Hepatocyte (in vitro differentiated cells): ENCODE measurements at regions not wholly inside any gene's neighbourhood (a gene's known extent, or its start where the extent isn't known, plus 50 kb on each side); places are given as distances from the start of the nearest gene placed in this dataset.
A peak's percentile ranks its signal among the peaks of the same experiment; 100 is the strongest.

Experiments used
- DNase-seq: peaks from one replicate; pipeline ENCODE4 v3.0.0-alpha.2; 2016; ENCODE audit warnings: low spot score
- H2AFZ ChIP-seq: fragments of 200-600 bp; sonication (generic); 2 replicates; pipeline ENCODE4 v1.6.0; 2016; ENCODE audit warnings: antibody characterized with exemption, mild to moderate bottlenecking
- H3K27ac ChIP-seq: fragments of 200-600 bp; sonication (generic); 2 replicates; pipeline ENCODE4 v1.5.1; 2016; ENCODE audit warnings: mild to moderate bottlenecking
- H3K27me3 ChIP-seq: fragments of 200-600 bp; sonication (generic); 2 replicates; pipeline ENCODE4 v1.6.1; 2016
- H3K36me3 ChIP-seq: fragments of 200-600 bp; sonication (generic); replicated peaks from 2 replicates; pipeline ENCODE4 v1.5.1; 2016; ENCODE audit warnings: low read depth; ENCODE audit not compliant: insufficient read depth
- H3K4me1 ChIP-seq: fragments of 200-600 bp; sonication (generic); 2 replicates; pipeline ENCODE4 v1.5.1; 2016; ENCODE audit warnings: mild to moderate bottlenecking, moderate library complexity; ENCODE audit not compliant: insufficient read depth
- H3K4me2 ChIP-seq: fragments of 200-600 bp; sonication (generic); 2 replicates; pipeline ENCODE4 v1.6.0; 2016
- H3K4me3 ChIP-seq: fragments of 200-600 bp; sonication (generic); 2 replicates; pipeline ENCODE4 v1.5.1; 2016; ENCODE audit warnings: mild to moderate bottlenecking
- H3K79me2 ChIP-seq: fragments of 200-600 bp; sonication (generic); 2 replicates; pipeline ENCODE4 v1.6.0; 2017; ENCODE audit warnings: mild to moderate bottlenecking
- H3K9me2 ChIP-seq: fragments of 200-600 bp; sonication (generic); replicated peaks from 2 replicates; pipeline ENCODE4 v1.6.0; 2017; ENCODE audit warnings: mild to moderate bottlenecking; ENCODE audit not compliant: insufficient read depth
- H3K9me3 ChIP-seq: fragments of 200-600 bp; sonication (generic); 2 replicates; pipeline ENCODE4 v1.5.1; 2016; ENCODE audit warnings: low read depth, mild to moderate bottlenecking
- H4K20me1 ChIP-seq: fragments of 200-600 bp; sonication (generic); 2 replicates; pipeline ENCODE4 v1.6.0; 2016; ENCODE audit warnings: mild to moderate bottlenecking; ENCODE audit not compliant: insufficient read depth, poor library complexity, severe bottlenecking
- EZH2 ChIP-seq: fragments of 200-600 bp; sonication (generic); IDR thresholded peaks from 2 replicates; pipeline ENCODE4 v1.6.1; 2016; ENCODE audit warnings: antibody characterized with exemption, mild to moderate bottlenecking, borderline replicate concordance
- EZH2phosphoT487 ChIP-seq: fragments of 200-600 bp; sonication (generic); IDR thresholded peaks from one replicate; pipeline ENCODE4 v1.6.1; 2018; ENCODE audit warnings: antibody characterized with exemption, mild to moderate bottlenecking, low read depth, moderate library complexity; ENCODE audit not compliant: unreplicated experiment, severe bottlenecking
- WGBS: methylation state at CpG from one replicate; pipeline ENCODE4 v1.1.6; 2016; ENCODE audit warnings: low lambda C conversion rate; ENCODE audit errors: missing lambda C conversion rate; 5-methylcytosine and 5-hydroxymethylcytosine counted together
- TF ChIP-seq, protein P1 (sequence below): fragments of 200-600 bp; sonication (generic); IDR thresholded peaks from 2 replicates; pipeline ENCODE4 v1.5.1; 2016; ENCODE audit warnings: antibody characterized with exemption, mild to moderate bottlenecking; ENCODE audit not compliant: poor library complexity

DNA sequence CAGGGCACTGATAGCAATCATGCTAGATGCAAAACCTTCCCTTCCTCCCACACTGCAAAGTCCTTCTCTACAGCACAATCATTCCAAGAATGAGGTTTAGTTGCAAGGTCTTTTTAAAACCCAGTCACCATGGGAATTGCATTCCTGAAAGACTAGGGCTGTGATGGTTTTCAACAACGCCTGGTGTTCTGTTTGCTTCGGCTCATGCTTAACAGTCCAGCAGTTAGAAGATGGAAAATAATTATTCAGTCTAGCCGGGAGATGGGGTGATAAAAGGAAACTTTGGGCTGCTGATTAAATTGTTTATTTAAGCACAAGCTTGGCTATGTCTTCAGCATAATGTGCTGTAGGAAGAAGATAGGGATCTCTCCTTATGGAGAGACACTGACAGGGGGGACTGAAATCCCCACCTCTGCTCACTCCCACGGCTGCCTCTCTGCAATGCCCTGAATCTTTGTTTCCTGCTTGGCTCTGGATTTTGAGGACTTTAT, 211.4 kb downstream of the MID1IP1 start:
- Histone ChIP-seq H3K79me2 (no peaks in the 10 kb centered on the region), H3K27me3 (no peaks in the 10 kb centered on the region), H4K20me1 (no peaks in the 10 kb centered on the region), H2AFZ (no peak overlapping the region), H3K4me1 (peaks cover 10% of the 10 kb centered on the region), H3K36me3 (no peaks in the 10 kb centered on the region), H3K9me2 (no peaks in the 10 kb centered on the region), H3K27ac (peak overlapping the region; percentile 29), H3K4me2 (peak overlapping the region; percentile 49), H3K9me3 (no peaks in the 10 kb centered on the region), H3K4me3 (no peak overlapping the region)
- no peak for DNase-seq
- 27% methylated on average over 4 of the region's 4 CpGs for WGBS
- TF ChIP-seq EZH2 (no peak), EZH2phosphoT487 (no peak)
- TF ChIP-seq, protein P1, sequence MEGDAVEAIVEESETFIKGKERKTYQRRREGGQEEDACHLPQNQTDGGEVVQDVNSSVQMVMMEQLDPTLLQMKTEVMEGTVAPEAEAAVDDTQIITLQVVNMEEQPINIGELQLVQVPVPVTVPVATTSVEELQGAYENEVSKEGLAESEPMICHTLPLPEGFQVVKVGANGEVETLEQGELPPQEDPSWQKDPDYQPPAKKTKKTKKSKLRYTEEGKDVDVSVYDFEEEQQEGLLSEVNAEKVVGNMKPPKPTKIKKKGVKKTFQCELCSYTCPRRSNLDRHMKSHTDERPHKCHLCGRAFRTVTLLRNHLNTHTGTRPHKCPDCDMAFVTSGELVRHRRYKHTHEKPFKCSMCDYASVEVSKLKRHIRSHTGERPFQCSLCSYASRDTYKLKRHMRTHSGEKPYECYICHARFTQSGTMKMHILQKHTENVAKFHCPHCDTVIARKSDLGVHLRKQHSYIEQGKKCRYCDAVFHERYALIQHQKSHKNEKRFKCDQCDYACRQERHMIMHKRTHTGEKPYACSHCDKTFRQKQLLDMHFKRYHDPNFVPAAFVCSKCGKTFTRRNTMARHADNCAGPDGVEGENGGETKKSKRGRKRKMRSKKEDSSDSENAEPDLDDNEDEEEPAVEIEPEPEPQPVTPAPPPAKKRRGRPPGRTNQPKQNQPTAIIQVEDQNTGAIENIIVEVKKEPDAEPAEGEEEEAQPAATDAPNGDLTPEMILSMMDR: no peak

DNA sequence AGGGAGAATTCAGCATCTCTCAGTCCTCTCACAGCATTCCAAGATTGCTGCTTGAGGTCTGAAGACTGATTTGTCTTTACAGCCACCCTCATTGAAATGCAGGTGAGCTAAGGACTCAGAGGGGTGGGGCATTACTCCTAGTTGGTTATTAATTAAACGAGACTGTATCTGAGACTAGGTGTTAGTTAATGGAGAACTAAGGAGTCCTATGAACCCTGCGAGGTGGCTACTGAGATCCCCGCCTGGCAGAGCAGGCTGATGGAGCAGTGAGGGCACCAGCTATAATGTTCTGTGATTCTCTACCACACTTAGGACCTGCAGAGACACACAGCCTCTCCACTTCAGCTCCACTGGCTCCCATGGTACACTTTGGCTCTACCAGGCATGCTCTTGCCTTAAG, 215.3 kb downstream of the MID1IP1 start:
- H3K4me3 ChIP-seq: no peak overlapping the region
- H4K20me1 ChIP-seq: no peaks in the 10 kb centered on the region
- H3K4me1 ChIP-seq: peaks cover 20% of the 10 kb centered on the region

DNA sequence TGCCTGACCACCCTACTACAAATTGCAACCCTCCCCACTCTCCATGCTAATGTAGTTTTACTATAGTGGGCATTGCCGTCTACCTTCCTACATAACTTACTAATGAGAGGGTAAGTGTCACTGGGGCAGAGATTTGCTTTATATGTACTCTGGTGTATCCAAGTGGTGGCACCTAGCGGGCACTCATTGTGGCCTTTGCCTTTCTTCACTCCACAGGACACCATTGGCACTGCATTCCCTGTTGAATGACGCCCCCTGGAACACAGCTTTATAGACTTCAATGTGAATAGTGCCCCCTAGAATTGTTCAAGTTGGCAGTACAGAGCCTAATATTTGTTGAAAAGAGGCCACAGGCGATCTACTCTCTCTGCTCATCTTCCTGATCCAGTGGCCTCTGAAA, 215.8 kb downstream of the MID1IP1 start:
- H4K20me1 ChIP-seq: no peaks in the 10 kb centered on the region
- no peak for DNase-seq
- peak overlapping the region; percentile 45 for H3K4me2 ChIP-seq
- H2AFZ ChIP-seq: no peak overlapping the region
- H3K9me3 ChIP-seq: no peaks in the 10 kb centered on the region
- peaks cover 17% of the 10 kb centered on the region for H3K4me1 ChIP-seq
- H3K4me3 ChIP-seq: no peak overlapping the region
- H3K36me3 ChIP-seq: no peaks in the 10 kb centered on the region
- H3K9me2 ChIP-seq: no peaks in the 10 kb centered on the region
- peak overlapping the region; percentile 68 for H3K27ac ChIP-seq
- no peaks in the 10 kb centered on the region for H3K27me3 ChIP-seq
- no peaks in the 10 kb centered on the region for H3K79me2 ChIP-seq
- TF ChIP-seq EZH2phosphoT487: no peak
- TF ChIP-seq, protein P1: no peak
- no peak for TF ChIP-seq EZH2
- 74% methylated on average over 4 of the region's 4 CpGs for WGBS

More for the DNA sequence above, 215.3 kb downstream of the MID1IP1 start:
- Histone ChIP-seq H3K36me3 (no peaks in the 10 kb centered on the region), H3K79me2 (no peaks in the 10 kb centered on the region), H3K9me3 (no peaks in the 10 kb centered on the region), H3K4me2 (peak overlapping the region; percentile 45), H3K9me2 (no peaks in the 10 kb centered on the region), H3K27ac (peak overlapping the region; percentile 68), H3K27me3 (no peaks in the 10 kb centered on the region), H2AFZ (no peak overlapping the region)
- TF ChIP-seq EZH2phosphoT487: no peak
- TF ChIP-seq, protein P1: no peak
- no peak for TF ChIP-seq EZH2
- peak; percentile 63 for DNase-seq
- WGBS: 68% methylated on average over 3 of the region's 3 CpGs
